IMR-90 (cell line): ENCODE measurements at regions not wholly inside any gene's neighbourhood (a gene's known extent, or its start where the extent isn't known, plus 50 kb on each side); places are given as distances from the start of the nearest gene placed in this dataset.

Source experiments
- ATAC-seq: fragments of 200-7000 bp; cut with Tn5 transposase; 2 replicates; pipeline ENCODE4 v1.9.1; 2020; ENCODE audit warnings: low read depth, mild to moderate bottlenecking, moderate library complexity
- BruUV-seq: library from RNA; stranded (reverse); fragments of 400-500 nt; replicated peaks from 2 replicates; lab custom pipeline; 2021; lab: Mats Ljungman, UMichigan
- CTCF ChIA-PET: fragments of 300-600 bp; formaldehyde crosslinking; extraction: SDS; loops from one replicate; lab custom pipeline; 2021; ENCODE audit warnings: antibody characterized with exemption; lab: Yijun Ruan, JAX
- POLR2A ChIA-PET: fragments of 300-600 bp; sonication (Branson Sonifier 250); formaldehyde crosslinking; loops from one replicate; lab custom pipeline; 2022; ENCODE audit warnings: antibody characterized with exemption; ENCODE audit not compliant: unreplicated experiment; lab: Charles Lee
- DNase-seq: peaks from one replicate; pipeline ENCODE4 v3.0.0; 2013
- H2AFZ ChIP-seq: replicated peaks from 2 replicates; pipeline ENCODE3; 2013; ENCODE audit warnings: low read length, mild to moderate bottlenecking; ENCODE audit not compliant: poor library complexity
- H2AK5ac ChIP-seq: 2 replicates; pipeline ENCODE4 v1.6.1; 2013; ENCODE audit warnings: low read depth, low read length, inconsistent platforms
- H2AK9ac ChIP-seq: replicated peaks from 2 replicates; pipeline ENCODE3; 2013; ENCODE audit warnings: mild to moderate bottlenecking, low read depth, low read length, moderate library complexity; ENCODE audit not compliant: poor library complexity
- H2BK120ac ChIP-seq: 2 replicates; pipeline ENCODE4 v1.6.1; 2013; ENCODE audit warnings: low read depth, low read length, inconsistent platforms
- H2BK15ac ChIP-seq: 3 replicates; pipeline ENCODE4 v1.6.1; 2013; ENCODE audit warnings: low read depth, low read length, inconsistent platforms
- H2BK20ac ChIP-seq: 2 replicates; pipeline ENCODE4 v1.6.1; 2013; ENCODE audit warnings: low read depth, mild to moderate bottlenecking, inconsistent platforms, low read length, moderate library complexity
- H2BK5ac ChIP-seq: 2 replicates; pipeline ENCODE4 v1.6.1; 2013; ENCODE audit warnings: mild to moderate bottlenecking, low read depth, low read length, inconsistent platforms; ENCODE audit not compliant: poor library complexity, severe bottlenecking
- H3K14ac ChIP-seq: replicated peaks from 2 replicates; pipeline ENCODE4 v1.6.1; 2013; ENCODE audit warnings: low read depth, low read length, inconsistent platforms
- H3K18ac ChIP-seq: 2 replicates; pipeline ENCODE4 v1.6.1; 2013; ENCODE audit warnings: low read depth, low read length, control low read depth
- H3K23ac ChIP-seq: 2 replicates; pipeline ENCODE4 v1.6.1; 2013; ENCODE audit warnings: low read depth, low read length, inconsistent platforms
- H3K27ac ChIP-seq: 2 replicates; pipeline ENCODE4 v1.5.1; 2013; ENCODE audit warnings: mild to moderate bottlenecking, control low read depth, low read length; ENCODE audit not compliant: insufficient read depth
- H3K27me3 ChIP-seq: 2 replicates; pipeline ENCODE4 v1.6.1; 2013; ENCODE audit warnings: low read length; ENCODE audit not compliant: control insufficient read depth, insufficient read depth
- H3K36me3 ChIP-seq: 2 replicates; pipeline ENCODE4 v1.6.1; 2013; ENCODE audit warnings: low read length, mixed read lengths; ENCODE audit not compliant: control insufficient read depth, insufficient read depth
- H3K4ac ChIP-seq: 2 replicates; pipeline ENCODE4 v1.6.1; 2013; ENCODE audit warnings: low read depth, low read length, inconsistent platforms
- H3K4me1 ChIP-seq: 2 replicates; pipeline ENCODE4 v1.6.1; 2013; ENCODE audit warnings: low read length, mixed read lengths; ENCODE audit not compliant: control insufficient read depth, insufficient read depth
- H3K4me2 ChIP-seq: 2 replicates; pipeline ENCODE4 v1.6.1; 2013; ENCODE audit warnings: low read depth, mild to moderate bottlenecking, control low read depth, low read length, moderate library complexity
- H3K4me3 ChIP-seq: 2 replicates; pipeline ENCODE4 v1.5.1; 2013; ENCODE audit warnings: low read depth, mild to moderate bottlenecking, control low read depth, low read length, moderate library complexity; ENCODE audit not compliant: insufficient read depth
- H3K56ac ChIP-seq: 2 replicates; pipeline ENCODE4 v1.6.1; 2013; ENCODE audit warnings: low read length, inconsistent platforms; ENCODE audit not compliant: insufficient read depth; ENCODE audit errors: extremely low read depth
- H3K79me1 ChIP-seq, 2 experiments: 2 replicates each; pipeline ENCODE4 v1.6.1; 2013; ENCODE audit warnings: low read length in 2 of 2, inconsistent platforms in 1 of 2, low read depth in 1 of 2
- H3K9ac ChIP-seq: 2 replicates; pipeline ENCODE4 v1.6.1; 2013; ENCODE audit warnings: low read depth, low read length, control low read depth
- H3K9me1 ChIP-seq: 2 replicates; pipeline ENCODE4 v1.6.1; 2013; ENCODE audit warnings: low read length, inconsistent platforms; ENCODE audit not compliant: insufficient read depth
- H3K9me3 ChIP-seq: 2 replicates; pipeline ENCODE4 v1.6.1; 2013; ENCODE audit warnings: low read length; ENCODE audit not compliant: control insufficient read depth, insufficient read depth
- H4K20me1 ChIP-seq: 2 replicates; pipeline ENCODE4 v1.6.1; 2013; ENCODE audit warnings: low read length, inconsistent platforms; ENCODE audit not compliant: insufficient read depth
- H4K5ac ChIP-seq: 2 replicates; pipeline ENCODE4 v1.6.1; 2013; ENCODE audit warnings: mild to moderate bottlenecking, low read depth, low read length, control low read depth
- H4K8ac ChIP-seq, 2 experiments: 2 replicates each; pipeline ENCODE4 v1.6.1; 2013; ENCODE audit warnings: low read depth in 2 of 2, low read length in 2 of 2, control low read depth in 1 of 2, inconsistent platforms in 1 of 2
- H4K91ac ChIP-seq: 2 replicates; pipeline ENCODE4 v1.6.1; 2013; ENCODE audit warnings: low read depth, low read length, inconsistent platforms; ENCODE audit not compliant: insufficient read depth
- BHLHE40 ChIP-seq: fragments of 150-350 bp; IDR thresholded peaks from 2 replicates; pipeline ENCODE4 v1.6.1; 2016; ENCODE audit warnings: mild to moderate bottlenecking, low read depth, low read length
- CEBPB ChIP-seq: IDR thresholded peaks from 2 replicates; pipeline ENCODE4 v1.6.1; 2012; ENCODE audit warnings: low read depth, low read length, improper control_type of control experiment
- CHD1 ChIP-seq: IDR thresholded peaks from 2 replicates; pipeline ENCODE4 v1.6.1; 2012; ENCODE audit warnings: low read depth, low read length, improper control_type of control experiment
- FOS ChIP-seq: fragments of 150-350 bp; IDR thresholded peaks from 2 replicates; pipeline ENCODE4 v1.6.1; 2016; ENCODE audit warnings: low read depth, low read length
- MAFK ChIP-seq: IDR thresholded peaks from 2 replicates; pipeline ENCODE4 v1.6.1; 2012; ENCODE audit warnings: low read depth, low read length, improper control_type of control experiment
- MAZ ChIP-seq: IDR thresholded peaks from 2 replicates; pipeline ENCODE4 v1.6.1; 2012; ENCODE audit warnings: low read depth, mild to moderate bottlenecking, low read length, improper control_type of control experiment, moderate library complexity, borderline replicate concordance
- MXI1 ChIP-seq: IDR thresholded peaks from 2 replicates; pipeline ENCODE4 v1.6.1; 2012; ENCODE audit warnings: low read depth, mild to moderate bottlenecking, low read length, moderate library complexity, borderline replicate concordance
- NFE2L2 ChIP-seq: fragments of 150-350 bp; IDR thresholded peaks from 2 replicates; pipeline ENCODE4 v1.6.1; 2016; ENCODE audit warnings: low read depth, mild to moderate bottlenecking, low read length
- POLR2A ChIP-seq: IDR thresholded peaks from 2 replicates; pipeline ENCODE4 v1.6.1; 2012; ENCODE audit warnings: mild to moderate bottlenecking, low read depth, low read length
- RAD21 ChIP-seq: IDR thresholded peaks from 2 replicates; pipeline ENCODE4 v1.6.1; 2012; ENCODE audit warnings: low read length, improper control_type of control experiment
- RCOR1 ChIP-seq: IDR thresholded peaks from 2 replicates; pipeline ENCODE4 v1.6.1; 2012; ENCODE audit warnings: mild to moderate bottlenecking, low read length, improper control_type of control experiment; ENCODE audit not compliant: insufficient replicate concordance
- RFX5 ChIP-seq: IDR thresholded peaks from 2 replicates; pipeline ENCODE4 v1.8.0; 2012; ENCODE audit warnings: low read depth, mild to moderate bottlenecking, low read length, moderate library complexity
- SMC3 ChIP-seq: fragments of 150-350 bp; IDR thresholded peaks from 2 replicates; pipeline ENCODE4 v1.6.1; 2016; ENCODE audit warnings: low read depth, mild to moderate bottlenecking, antibody characterized with exemption, low read length, moderate library complexity
- WGBS, 2 experiments: methylation state at CpG; one replicate each; pipeline versions ENCODE4 v1.1.5 to v1.1.7; 2013; ENCODE audit warnings: missing lambda C conversion rate in 2 of 2; ENCODE audit not compliant: insufficient read length in 1 of 2; ENCODE audit errors: extremely low coverage in 2 of 2; 5-methylcytosine and 5-hydroxymethylcytosine counted together
- dilution Hi-C: fragments of 300-500 bp; cut with HindIII; formaldehyde crosslinking; loops from one replicate; pipeline ENCODE4 v1.14.3; 2018; ENCODE audit warnings: low sequenced_read_pairs; ENCODE audit not compliant: unreplicated experiment
- in situ Hi-C: fragments of 300-500 bp; cut with MboI; formaldehyde crosslinking; loops from 3 replicates; pipeline ENCODE4 v1.14.3; 2019; ENCODE audit warnings: low sequenced_read_pairs, inconsistent platforms, mixed read lengths
- intact Hi-C: fragments of 100-400 bp; cut with micrococcal nuclease; formaldehyde crosslinking; loops from 2 replicates; pipeline ENCODE4 v1.10.0; 2022
- TF ChIP-seq, protein P1 (sequence below): fragments of 150-350 bp; IDR thresholded peaks from 2 replicates; pipeline ENCODE4 v1.6.1; 2017; ENCODE audit warnings: mild to moderate bottlenecking, antibody characterized with exemption, low read length, low read depth
- TF ChIP-seq, protein P2 (sequence below): conservative IDR thresholded peaks from 2 replicates; pipeline ENCODE4 v1.5.1; 2012; ENCODE audit warnings: mild to moderate bottlenecking, low read depth, low read length, improper control_type of control experiment
- TF ChIP-seq, protein P3 (sequence below): fragments of 150-350 bp; IDR thresholded peaks from 2 replicates; pipeline ENCODE4 v1.6.1; 2016; ENCODE audit warnings: low read depth, mild to moderate bottlenecking, low read length, moderate library complexity, borderline replicate concordance

DNA sequence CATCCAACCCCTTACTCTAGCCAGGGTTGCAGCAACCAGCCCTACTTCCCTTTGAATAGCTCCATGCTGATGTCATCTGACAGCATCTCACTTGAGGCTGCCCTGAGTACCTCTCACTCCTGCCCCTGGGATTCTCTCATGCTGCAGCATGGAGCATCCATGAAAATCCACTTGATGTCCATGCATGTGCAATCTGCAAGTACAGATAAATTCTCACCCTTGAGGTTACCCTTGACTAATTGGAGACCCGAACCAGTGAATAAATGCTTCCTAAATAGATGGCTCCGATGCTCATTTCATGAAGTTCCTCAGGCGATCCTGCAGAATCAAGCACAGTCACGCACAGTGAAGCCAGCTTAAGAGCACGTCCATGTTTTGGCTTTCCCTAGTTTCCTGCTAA is 298.3 kb downstream of the RBM43 start:
- dilution Hi-C loops (no loop called here), intact Hi-C loops (no loop called here), in situ Hi-C loops (no loop called here)
- Histone ChIP-seq H3K9me1 (no peaks in the 10 kb centered on the region), H3K79me1 (no peaks in the 10 kb centered on the region), H2BK15ac (no peak overlapping the region), H3K9ac (no peak overlapping the region), H2BK5ac (no peak overlapping the region), H3K27ac (no peak overlapping the region), H2BK20ac (no peak overlapping the region), H3K27me3 (no peaks in the 10 kb centered on the region; the same call in 1 of the 2 replicates), H2AK5ac (no peak overlapping the region), H3K14ac (no peak overlapping the region), H3K18ac (no peak overlapping the region), H4K20me1 (no peaks in the 10 kb centered on the region), H4K5ac (no peak overlapping the region), H3K4me2 (no peak overlapping the region), H4K91ac (no peak overlapping the region), H3K9me3 (no peaks in the 10 kb centered on the region), H3K4me1 (no peaks in the 10 kb centered on the region), H3K56ac (no peak overlapping the region), H3K36me3 (no peaks in the 10 kb centered on the region), H2AFZ (no peak overlapping the region), H3K4me3 (no peak overlapping the region), H2BK120ac (no peak overlapping the region), H2AK9ac (no peak overlapping the region), H3K4ac (no peak overlapping the region), H4K8ac (no peak overlapping the region), H3K23ac (no peak overlapping the region)
- no peak for ATAC-seq
- no peak for TF ChIP-seq FOS
- TF ChIP-seq MXI1 = no peak
- no peak for TF ChIP-seq CHD1
- TF ChIP-seq POLR2A = no peak
- TF ChIP-seq RFX5 = no peak
- TF ChIP-seq NFE2L2 = no peak
- TF ChIP-seq, protein P1, sequence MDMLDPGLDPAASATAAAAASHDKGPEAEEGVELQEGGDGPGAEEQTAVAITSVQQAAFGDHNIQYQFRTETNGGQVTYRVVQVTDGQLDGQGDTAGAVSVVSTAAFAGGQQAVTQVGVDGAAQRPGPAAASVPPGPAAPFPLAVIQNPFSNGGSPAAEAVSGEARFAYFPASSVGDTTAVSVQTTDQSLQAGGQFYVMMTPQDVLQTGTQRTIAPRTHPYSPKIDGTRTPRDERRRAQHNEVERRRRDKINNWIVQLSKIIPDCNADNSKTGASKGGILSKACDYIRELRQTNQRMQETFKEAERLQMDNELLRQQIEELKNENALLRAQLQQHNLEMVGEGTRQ = no peak
- TF ChIP-seq, protein P2, sequence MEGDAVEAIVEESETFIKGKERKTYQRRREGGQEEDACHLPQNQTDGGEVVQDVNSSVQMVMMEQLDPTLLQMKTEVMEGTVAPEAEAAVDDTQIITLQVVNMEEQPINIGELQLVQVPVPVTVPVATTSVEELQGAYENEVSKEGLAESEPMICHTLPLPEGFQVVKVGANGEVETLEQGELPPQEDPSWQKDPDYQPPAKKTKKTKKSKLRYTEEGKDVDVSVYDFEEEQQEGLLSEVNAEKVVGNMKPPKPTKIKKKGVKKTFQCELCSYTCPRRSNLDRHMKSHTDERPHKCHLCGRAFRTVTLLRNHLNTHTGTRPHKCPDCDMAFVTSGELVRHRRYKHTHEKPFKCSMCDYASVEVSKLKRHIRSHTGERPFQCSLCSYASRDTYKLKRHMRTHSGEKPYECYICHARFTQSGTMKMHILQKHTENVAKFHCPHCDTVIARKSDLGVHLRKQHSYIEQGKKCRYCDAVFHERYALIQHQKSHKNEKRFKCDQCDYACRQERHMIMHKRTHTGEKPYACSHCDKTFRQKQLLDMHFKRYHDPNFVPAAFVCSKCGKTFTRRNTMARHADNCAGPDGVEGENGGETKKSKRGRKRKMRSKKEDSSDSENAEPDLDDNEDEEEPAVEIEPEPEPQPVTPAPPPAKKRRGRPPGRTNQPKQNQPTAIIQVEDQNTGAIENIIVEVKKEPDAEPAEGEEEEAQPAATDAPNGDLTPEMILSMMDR = no peak
- TF ChIP-seq BHLHE40 = no peak
- TF ChIP-seq RAD21 = no peak
- TF ChIP-seq RCOR1 = no peak
- no peak for TF ChIP-seq MAFK
- TF ChIP-seq, protein P3, sequence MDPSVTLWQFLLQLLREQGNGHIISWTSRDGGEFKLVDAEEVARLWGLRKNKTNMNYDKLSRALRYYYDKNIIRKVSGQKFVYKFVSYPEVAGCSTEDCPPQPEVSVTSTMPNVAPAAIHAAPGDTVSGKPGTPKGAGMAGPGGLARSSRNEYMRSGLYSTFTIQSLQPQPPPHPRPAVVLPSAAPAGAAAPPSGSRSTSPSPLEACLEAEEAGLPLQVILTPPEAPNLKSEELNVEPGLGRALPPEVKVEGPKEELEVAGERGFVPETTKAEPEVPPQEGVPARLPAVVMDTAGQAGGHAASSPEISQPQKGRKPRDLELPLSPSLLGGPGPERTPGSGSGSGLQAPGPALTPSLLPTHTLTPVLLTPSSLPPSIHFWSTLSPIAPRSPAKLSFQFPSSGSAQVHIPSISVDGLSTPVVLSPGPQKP = no peak
- no peak for TF ChIP-seq SMC3
- no peak for TF ChIP-seq MAZ
- no peak for TF ChIP-seq CEBPB
- DNase-seq = no peak
- BruUV-seq = no TSS peak
- ChIA-PET CTCF (no interaction called here), POLR2A (no interaction called here)
- 85% methylated on average over 5 of the region's 5 CpGs; no CpG with 5 or more reads in 1 of the 2 experiments for WGBS, 2 experiments
